Heart left ventricle (tissue), 16 donors: ENCODE measurements at regions not wholly inside any gene's neighbourhood (a gene's known extent, or its start where the extent isn't known, plus 50 kb on each side); places are given as distances from the start of the nearest gene placed in this dataset.

Experiments
- ATAC-seq, 4 donors: fragments of 200-7000 bp; cut with Tn5 transposase; one replicate each; pipeline ENCODE4 v1.9.1; 2020 to 2022; ENCODE audit warnings: moderate library complexity in 4 of 4, mild to moderate bottlenecking in 3 of 4, moderate number of reproducible peaks in 1 of 4
- DNase-seq, 5 donors: peaks; one replicate each; pipeline ENCODE4 v3.0.0-alpha.2; 2020
- H3K27ac ChIP-seq, 12 donors: fragments of 200-600 bp; sonication (generic) in 4 of 12; one replicate each; pipeline versions ENCODE4 v1.5.0 to v1.8.0; 2016 to 2022; ENCODE audit warnings: mild to moderate bottlenecking in 2 of 12
- H3K27me3 ChIP-seq, 9 donors: fragments of 200-600 bp; sonication (generic) in 2 of 9; one replicate each; pipeline versions ENCODE4 v1.5.1 to v1.8.0; 2016 to 2022; ENCODE audit warnings: mild to moderate bottlenecking in 3 of 9
- H3K36me3 ChIP-seq, 9 donors: fragments of 200-600 bp; sonication (generic) in 2 of 9; one replicate each; pipeline versions ENCODE4 v1.5.0 to v1.8.0; 2018 to 2022; ENCODE audit warnings: mild to moderate bottlenecking in 2 of 9
- H3K4me1 ChIP-seq, 12 donors: fragments of 200-600 bp; sonication (generic) in 4 of 12; one replicate each; pipeline versions ENCODE4 v1.5.0 to v1.8.0; 2016 to 2022; ENCODE audit warnings: mild to moderate bottlenecking in 3 of 12
- H3K4me3 ChIP-seq, 12 donors: fragments of 200-600 bp; sonication (generic) in 4 of 12; one replicate each; pipeline versions ENCODE4 v1.5.0 to v1.8.0; 2017 to 2022; ENCODE audit warnings: mild to moderate bottlenecking in 9 of 12, moderate library complexity in 4 of 12
- H3K9me3 ChIP-seq, 12 donors: fragments of 200-600 bp; sonication (generic) in 4 of 12; one replicate each; pipeline versions ENCODE4 v1.5.0 to v1.8.0; 2016 to 2022; ENCODE audit warnings: mild to moderate bottlenecking in 1 of 12
- CTCF ChIP-seq, 12 donors: fragments of 200-600 bp; sonication (generic) in 4 of 12; IDR thresholded peaks; one replicate each; pipeline versions ENCODE4 v1.5.0 to v1.8.0; 2018 to 2022; ENCODE audit warnings: antibody characterized with exemption in 12 of 12, mild to moderate bottlenecking in 5 of 12
- POLR2A ChIP-seq, 2 donors: fragments of 450-650 bp; IDR thresholded peaks; one replicate each; pipeline ENCODE4 v1.6.1; 2017; ENCODE audit warnings: antibody characterized with exemption in 2 of 2, mild to moderate bottlenecking in 2 of 2, moderate library complexity in 2 of 2
- WGBS, 4 donors: extraction: QIAGEN DNeasy Blood & Tissue Kit in 2 of 4; methylation state at CpG; one replicate each; pipeline versions ENCODE4 v1.1.5 to v1.1.7; 2013 to 2018; 5-methylcytosine and 5-hydroxymethylcytosine counted together
- intact Hi-C, 10 donors: fragments of 100-400 bp; cut with DNase I; formaldehyde crosslinking; loops; one replicate each; pipeline versions ENCODE4 v1.11.1 to v1.14.2; 2022
- donor health status: ischemic (EF 13 %, LVEDD 7.1; RV severe dilation, severe dysfunction).
- donor health status: healthy with polysubstance abuse.
- donor health status: DM: no; HTN: yes; CAD: no.
- donor health status: DM: no; HTN: no; CAD: no.
- donor health status: ischemic (EF 25% LVEDD 6.9; RV normal size, moderate dysfunction).
- donor health status: ischemic (EF 25% LVEDD 5.7; RV mildly dilated, moderate dysfunction).
- donor health status: healthy.
- donor health status: DM: yes; HTN: yes; CAD: no.
- donor health status: ischemic (EF 35%, LVEDD 5.7; RV mildly dilated, moderate dysfunction).
- donor health status: nonischemic (EF 11% LVEDD 7.7; RV severe dilation, severe dysfunction).
- donor health status: DM: yes; HTN: yes; CAD: no.
- donor health status: PGD.
- donor health status: ischemic (EF 29% LVEDD 5.4; RV normal size, mild dysfunction).
- donor health status: nonischemic (EF 23%, LVEDD 6.1; RV moderate dilation, normal function).

DNA sequence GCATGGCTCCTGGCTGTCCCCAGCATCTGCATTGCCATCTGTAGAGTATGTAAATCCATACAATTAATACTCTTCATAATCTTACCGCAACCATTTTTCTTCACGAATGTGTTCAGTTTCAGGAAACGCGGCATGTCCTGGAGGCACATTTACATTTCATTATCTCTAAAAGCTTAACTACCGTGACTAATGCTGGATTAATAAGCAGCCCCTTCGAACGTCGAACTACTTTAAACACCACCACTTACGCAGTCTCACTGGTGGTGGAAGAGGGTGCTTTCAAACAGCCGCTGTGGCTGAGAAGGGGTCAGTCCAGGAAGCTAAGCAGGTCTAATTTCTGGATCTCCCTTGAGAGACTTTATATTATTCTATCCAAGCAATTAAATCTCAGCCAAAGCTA lies 85.6 kb downstream of the C5orf15 start:
- no peak for TF ChIP-seq POLR2A (IDR thresholded peaks at IDR 0.05)
- no peak for TF ChIP-seq CTCF (IDR thresholded peaks at IDR 0.05)
- no peak for ATAC-seq
- Histone ChIP-seq H3K27ac (no peak overlapping the region), H3K9me3 (no peaks in the 10 kb centered on the region), H3K4me3 (no peak overlapping the region), H3K36me3 (no peaks in the 10 kb centered on the region), H3K4me1 (no peaks in the 10 kb centered on the region), H3K27me3 (peaks cover 0 to 4% (median 0%) of the 10 kb centered on the region in 9 donors)
- intact Hi-C loops = no loop called here
- 88 to 91% (median 89%) methylated on average over 10 of the region's 10 CpGs for WGBS, 4 donors
- no peak for DNase-seq

DNA sequence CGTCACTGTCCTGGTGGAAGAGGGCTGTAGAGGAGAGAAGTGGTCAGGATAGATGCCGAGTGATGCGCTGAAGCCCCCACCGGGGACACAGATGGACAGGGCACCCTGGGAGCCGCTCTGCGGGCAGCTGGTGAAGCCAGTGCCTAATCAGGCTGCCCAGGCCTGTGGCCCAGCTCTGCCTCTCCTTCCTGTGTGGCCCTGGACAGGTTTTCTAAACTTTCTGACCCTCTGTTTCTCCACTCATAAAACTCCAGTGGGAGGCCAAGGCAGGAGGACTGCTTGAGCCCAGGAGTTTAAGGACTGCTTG lies 86.1 kb downstream of the C5orf15 start:
- Histone ChIP-seq H3K36me3 (no peaks in the 10 kb centered on the region), H3K4me1 (no peaks in the 10 kb centered on the region), H3K27me3 (peaks cover 0 to 4% (median 0%) of the 10 kb centered on the region in 9 donors), H3K9me3 (no peaks in the 10 kb centered on the region), H3K4me3 (no peak overlapping the region), H3K27ac (no peak overlapping the region)
- no peak for DNase-seq
- 92 to 100% (median 95%) methylated on average over 6 of the region's 6 CpGs for WGBS, 4 donors
- no peak for TF ChIP-seq CTCF (IDR thresholded peaks at IDR 0.05)
- no peak for TF ChIP-seq POLR2A (IDR thresholded peaks at IDR 0.05)
- intact Hi-C loops = no loop called here
- ATAC-seq = no peak

- WGBS, 4 donors = 72 to 81% (median 79%) methylated on average over 15 of the region's 15 CpGs
- no peak overlapping the region for H3K4me3 ChIP-seq
- DNase-seq = no peak
Observed at GRCh38 chr5:133881576-133882388, 86.6 kb downstream of the C5orf15 start.

GRCh38 chr5:133878236-133878555 lies 90.2 kb downstream of the C5orf15 start:
- Histone ChIP-seq H3K9me3 (peaks cover 0 to 14% (median 0%) of the 10 kb centered on the region in 12 donors), H3K36me3 (no peaks in the 10 kb centered on the region), H3K4me1 (no peaks in the 10 kb centered on the region), H3K27me3 (peaks cover 0 to 9% (median 0%) of the 10 kb centered on the region in 9 donors), H3K27ac (no peak overlapping the region), H3K4me3 (no peak overlapping the region)
- intact Hi-C loops = loop anchor here in 2 of 10 donors (10.0 kb wide), 2 partner anchors 67 to 763 kb away; no protein-coding TSS in a partner anchor
- no peak for TF ChIP-seq CTCF (IDR thresholded peaks at IDR 0.05)
- TF ChIP-seq POLR2A (IDR thresholded peaks at IDR 0.05) = no peak
- DNase-seq = no peak
- no peak for ATAC-seq
- 80 to 100% (median 83%) methylated on average over 2 of the region's 2 CpGs for WGBS, 4 donors

More at GRCh38 chr5:133881576-133882388, 86.6 kb downstream of the C5orf15 start:
- peaks cover 0 to 4% (median 0%) of the 10 kb centered on the region in 9 donors for H3K27me3 ChIP-seq
- no peaks in the 10 kb centered on the region for H3K9me3 ChIP-seq
- no peaks in the 10 kb centered on the region for H3K4me1 ChIP-seq
- H3K27ac ChIP-seq = no peak overlapping the region
- H3K36me3 ChIP-seq = no peaks in the 10 kb centered on the region
- TF ChIP-seq CTCF (IDR thresholded peaks at IDR 0.05) = no peak
- TF ChIP-seq POLR2A (IDR thresholded peaks at IDR 0.05) = no peak
- intact Hi-C loops = no loop called here
- no peak for ATAC-seq
